ENCODE measurements at regions not wholly inside any gene's neighbourhood (a gene's known extent, or its start where the extent isn't known, plus 50 kb on each side); places are given as distances from the start of the nearest gene placed in this dataset.

- no peaks in the 10 kb centered on the region for H3K79me1 ChIP-seq (ENCODE audit: low read depth in 1 of 2, low read length in 2 of 2)
- POLR2A ChIA-PET (ENCODE audit: unreplicated experiment): no interaction called here
- H3K27me3 ChIP-seq (ENCODE audit: control insufficient read depth, insufficient read depth, low read length): no peaks in the 10 kb centered on the region
- TF ChIP-seq CTCF (conservative IDR thresholded peaks at IDR 0.05; ENCODE audit: low read depth, low read length): no peak
- TF ChIP-seq RCOR1 (IDR thresholded peaks at IDR 0.05; ENCODE audit: insufficient replicate concordance, low read length): no peak
- TF ChIP-seq MAFK (IDR thresholded peaks at IDR 0.05; ENCODE audit: low read depth, low read length): no peak
- no peak for TF ChIP-seq SMC3 (IDR thresholded peaks at IDR 0.05; ENCODE audit: low read depth, low read length)
- no peak for TF ChIP-seq BHLHE40 (IDR thresholded peaks at IDR 0.05; ENCODE audit: low read depth, low read length)
- no peak for TF ChIP-seq POLR2A (IDR thresholded peaks at IDR 0.05; ENCODE audit: low read depth, low read length)
- TF ChIP-seq MAZ (IDR thresholded peaks at IDR 0.05; ENCODE audit: borderline replicate concordance, low read depth, low read length): no peak
- TF ChIP-seq RAD21 (IDR thresholded peaks at IDR 0.05; ENCODE audit: low read length): no peak
- TF ChIP-seq MXI1 (IDR thresholded peaks at IDR 0.05; ENCODE audit: borderline replicate concordance, low read depth, low read length): no peak
- no peak for TF ChIP-seq NFE2L2 (IDR thresholded peaks at IDR 0.05; ENCODE audit: low read depth, low read length)
- TF ChIP-seq CEBPB (IDR thresholded peaks at IDR 0.05; ENCODE audit: low read depth, low read length): no peak
- TF ChIP-seq RFX5 (IDR thresholded peaks at IDR 0.05; ENCODE audit: low read depth, low read length): no peak
- no peak for TF ChIP-seq FOS (IDR thresholded peaks at IDR 0.05; ENCODE audit: low read depth, low read length)
- no peak for TF ChIP-seq CHD1 (IDR thresholded peaks at IDR 0.05; ENCODE audit: low read depth, low read length)
- no peak for TF ChIP-seq USF2 (IDR thresholded peaks at IDR 0.05; ENCODE audit: low read depth, low read length)
- DNase-seq (peak; percentile 0), ATAC-seq (ENCODE audit: low read depth) (no peak)
- H3K36me3 ChIP-seq (ENCODE audit: control insufficient read depth, insufficient read depth, low read length): no peaks in the 10 kb centered on the region
- no peak overlapping the region for H3K27ac ChIP-seq (ENCODE audit: insufficient read depth, low read length)
- no peak overlapping the region for H4K8ac ChIP-seq (ENCODE audit: low read depth in 2 of 2, low read length in 2 of 2)
- H3K4ac ChIP-seq (ENCODE audit: low read depth, low read length): no peak overlapping the region
- H2BK120ac ChIP-seq (ENCODE audit: low read depth, low read length): no peak overlapping the region
- no peak overlapping the region for H3K18ac ChIP-seq (ENCODE audit: low read depth, low read length)
- H3K14ac ChIP-seq (replicated peaks; ENCODE audit: low read depth, low read length): no peak overlapping the region
- H3K4me2 ChIP-seq (ENCODE audit: low read depth, low read length): no peak overlapping the region
- H4K91ac ChIP-seq (ENCODE audit: insufficient read depth, low read depth, low read length): no peak overlapping the region
- no TSS peak for BruUV-seq (replicated peaks)
- dilution Hi-C loops (cut with HindIII; ENCODE audit: low sequenced_read_pairs, unreplicated experiment): no loop called here
- in situ Hi-C loops (cut with MboI; ENCODE audit: low sequenced_read_pairs): no loop called here
- no peak overlapping the region for H2AK5ac ChIP-seq (ENCODE audit: low read depth, low read length)
- CTCF ChIA-PET: no interaction called here
- no peak overlapping the region for H2AFZ ChIP-seq (replicated peaks; ENCODE audit: low read length, poor library complexity)
- H3K4me1 ChIP-seq (ENCODE audit: control insufficient read depth, insufficient read depth, low read length): no peaks in the 10 kb centered on the region
- no peak overlapping the region for H2BK5ac ChIP-seq (ENCODE audit: low read depth, low read length, poor library complexity, severe bottlenecking)
- H3K9me1 ChIP-seq (ENCODE audit: insufficient read depth, low read length): no peaks in the 10 kb centered on the region
- H4K20me1 ChIP-seq (ENCODE audit: insufficient read depth, low read length): no peaks in the 10 kb centered on the region
- no peak overlapping the region for H2AK9ac ChIP-seq (replicated peaks; ENCODE audit: low read depth, low read length, poor library complexity)
- H3K9ac ChIP-seq (ENCODE audit: low read depth, low read length): no peak overlapping the region
- H4K5ac ChIP-seq (ENCODE audit: low read depth, low read length): no peak overlapping the region
- H2BK20ac ChIP-seq (ENCODE audit: low read depth, low read length): no peak overlapping the region
- H3K23ac ChIP-seq (ENCODE audit: low read depth, low read length): no peak overlapping the region
- no peak overlapping the region for H3K4me3 ChIP-seq (ENCODE audit: insufficient read depth, low read depth, low read length)
- no peak overlapping the region for H3K56ac ChIP-seq (ENCODE audit: extremely low read depth, insufficient read depth, low read length)
- H2BK15ac ChIP-seq (ENCODE audit: low read depth, low read length): no peak overlapping the region
- intact Hi-C loops (cut with micrococcal nuclease): no loop called here
- no peaks in the 10 kb centered on the region; the same call in 1 of the 2 replicates for H3K9me3 ChIP-seq (ENCODE audit: control insufficient read depth, insufficient read depth, low read length)
- WGBS, 2 experiments (ENCODE audit: extremely low coverage in 2 of 2, insufficient read length in 1 of 2): no CpG with 5 or more reads among the region's 2 CpGs
These were observed 1386.8 kb downstream of the MRPL39 start for GRCh38 chr21:24220446-24220845.

All from IMR-90 (cell line).